Testis (tissue), 2 donors: ENCODE measurements at regions not wholly inside any gene's neighbourhood (a gene's known extent, or its start where the extent isn't known, plus 50 kb on each side); places are given as distances from the start of the nearest gene placed in this dataset.

Experiments used
- POLR2A ChIP-seq: fragments of 450-650 bp; IDR thresholded peaks from one replicate; pipeline ENCODE4 v1.6.1; 2017; ENCODE audit warnings: antibody characterized with exemption, mild to moderate bottlenecking, moderate library complexity
- TF ChIP-seq, protein P1 (sequence below), 3 experiments: fragments of 450-650 bp in 2 of 3; fragments of 200-600 bp in 1 of 3; sonication (generic) in 1 of 3; IDR thresholded peaks; one replicate each; pipeline ENCODE4 v1.5.1; 2016 to 2019; ENCODE audit warnings: antibody characterized with exemption in 3 of 3, mild to moderate bottlenecking in 2 of 3, moderate library complexity in 1 of 3

- TF ChIP-seq, protein P1, sequence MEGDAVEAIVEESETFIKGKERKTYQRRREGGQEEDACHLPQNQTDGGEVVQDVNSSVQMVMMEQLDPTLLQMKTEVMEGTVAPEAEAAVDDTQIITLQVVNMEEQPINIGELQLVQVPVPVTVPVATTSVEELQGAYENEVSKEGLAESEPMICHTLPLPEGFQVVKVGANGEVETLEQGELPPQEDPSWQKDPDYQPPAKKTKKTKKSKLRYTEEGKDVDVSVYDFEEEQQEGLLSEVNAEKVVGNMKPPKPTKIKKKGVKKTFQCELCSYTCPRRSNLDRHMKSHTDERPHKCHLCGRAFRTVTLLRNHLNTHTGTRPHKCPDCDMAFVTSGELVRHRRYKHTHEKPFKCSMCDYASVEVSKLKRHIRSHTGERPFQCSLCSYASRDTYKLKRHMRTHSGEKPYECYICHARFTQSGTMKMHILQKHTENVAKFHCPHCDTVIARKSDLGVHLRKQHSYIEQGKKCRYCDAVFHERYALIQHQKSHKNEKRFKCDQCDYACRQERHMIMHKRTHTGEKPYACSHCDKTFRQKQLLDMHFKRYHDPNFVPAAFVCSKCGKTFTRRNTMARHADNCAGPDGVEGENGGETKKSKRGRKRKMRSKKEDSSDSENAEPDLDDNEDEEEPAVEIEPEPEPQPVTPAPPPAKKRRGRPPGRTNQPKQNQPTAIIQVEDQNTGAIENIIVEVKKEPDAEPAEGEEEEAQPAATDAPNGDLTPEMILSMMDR (IDR thresholded peaks at IDR 0.05) = no peak
- no peak for TF ChIP-seq POLR2A
These were observed 534.2 kb upstream of the PLXNA2 start for GRCh38 chr1:208778417-208778816.
